Fibroblast of the aortic adventitia (primary cell): ENCODE measurements at regions not wholly inside any gene's neighbourhood (a gene's known extent, or its start where the extent isn't known, plus 50 kb on each side); places are given as distances from the start of the nearest gene placed in this dataset.

Source experiments
- DNase-seq: peaks from one replicate; pipeline ENCODE4 v3.0.0-alpha.2; 2010; ENCODE audit warnings: low read depth
- H3K4me3 ChIP-seq: 2 replicates; pipeline ENCODE4 v1.5.1; 2011; ENCODE audit warnings: low read depth, mild to moderate bottlenecking, control low read depth, low read length, moderate library complexity
- TF ChIP-seq, protein P1 (sequence below): IDR thresholded peaks from 2 replicates; pipeline ENCODE4 v1.5.1; 2011; ENCODE audit warnings: mild to moderate bottlenecking, low read length, control low read depth, inconsistent platforms; ENCODE audit not compliant: insufficient read depth

DNA sequence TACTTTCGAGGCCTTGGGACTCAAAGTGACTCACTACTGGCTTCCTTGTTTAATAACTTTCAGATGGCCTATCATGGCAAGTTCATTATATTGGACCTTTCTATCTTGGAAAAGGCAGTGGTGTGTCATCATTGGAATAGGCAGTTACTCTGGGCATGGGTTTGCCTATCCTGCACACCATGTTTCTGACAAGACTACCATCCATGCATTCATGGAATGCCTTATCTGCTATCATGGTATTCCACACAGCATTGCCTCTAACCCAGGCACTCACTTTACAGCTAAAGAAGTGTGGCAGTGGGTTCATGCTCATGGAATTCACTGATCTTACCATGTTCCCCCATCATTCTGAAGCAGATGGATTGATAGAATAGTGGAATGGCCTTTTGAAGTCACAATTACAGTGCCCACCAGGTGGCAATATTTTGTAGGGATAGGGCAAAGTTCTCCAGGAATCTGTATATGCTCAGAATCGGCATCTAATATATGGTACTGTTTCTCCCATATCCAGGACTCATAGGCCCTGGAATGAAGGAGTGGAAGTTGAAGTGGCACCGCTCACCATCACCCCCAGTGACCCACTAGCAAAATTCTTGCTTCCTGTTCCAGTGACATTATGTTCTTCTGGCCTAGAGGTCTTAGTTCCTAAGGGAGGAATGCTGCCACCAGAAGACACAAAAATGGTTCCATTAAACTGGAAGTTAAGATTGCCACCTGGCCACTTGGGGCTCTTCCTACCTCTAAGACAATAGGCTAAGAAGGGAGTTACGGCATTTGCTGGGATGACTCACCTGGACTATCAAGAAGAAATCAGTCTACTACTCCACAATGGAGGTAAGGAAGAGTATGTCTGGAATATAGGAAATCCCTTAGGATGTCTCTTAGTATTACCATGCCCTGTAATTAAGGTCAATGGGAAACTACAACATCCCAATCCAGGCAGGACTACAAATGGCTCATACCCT, 1161.4 kb downstream of the SI start:
- no peak for DNase-seq
- no peak overlapping the region for H3K4me3 ChIP-seq
- TF ChIP-seq, protein P1, sequence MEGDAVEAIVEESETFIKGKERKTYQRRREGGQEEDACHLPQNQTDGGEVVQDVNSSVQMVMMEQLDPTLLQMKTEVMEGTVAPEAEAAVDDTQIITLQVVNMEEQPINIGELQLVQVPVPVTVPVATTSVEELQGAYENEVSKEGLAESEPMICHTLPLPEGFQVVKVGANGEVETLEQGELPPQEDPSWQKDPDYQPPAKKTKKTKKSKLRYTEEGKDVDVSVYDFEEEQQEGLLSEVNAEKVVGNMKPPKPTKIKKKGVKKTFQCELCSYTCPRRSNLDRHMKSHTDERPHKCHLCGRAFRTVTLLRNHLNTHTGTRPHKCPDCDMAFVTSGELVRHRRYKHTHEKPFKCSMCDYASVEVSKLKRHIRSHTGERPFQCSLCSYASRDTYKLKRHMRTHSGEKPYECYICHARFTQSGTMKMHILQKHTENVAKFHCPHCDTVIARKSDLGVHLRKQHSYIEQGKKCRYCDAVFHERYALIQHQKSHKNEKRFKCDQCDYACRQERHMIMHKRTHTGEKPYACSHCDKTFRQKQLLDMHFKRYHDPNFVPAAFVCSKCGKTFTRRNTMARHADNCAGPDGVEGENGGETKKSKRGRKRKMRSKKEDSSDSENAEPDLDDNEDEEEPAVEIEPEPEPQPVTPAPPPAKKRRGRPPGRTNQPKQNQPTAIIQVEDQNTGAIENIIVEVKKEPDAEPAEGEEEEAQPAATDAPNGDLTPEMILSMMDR: no peak

DNA sequence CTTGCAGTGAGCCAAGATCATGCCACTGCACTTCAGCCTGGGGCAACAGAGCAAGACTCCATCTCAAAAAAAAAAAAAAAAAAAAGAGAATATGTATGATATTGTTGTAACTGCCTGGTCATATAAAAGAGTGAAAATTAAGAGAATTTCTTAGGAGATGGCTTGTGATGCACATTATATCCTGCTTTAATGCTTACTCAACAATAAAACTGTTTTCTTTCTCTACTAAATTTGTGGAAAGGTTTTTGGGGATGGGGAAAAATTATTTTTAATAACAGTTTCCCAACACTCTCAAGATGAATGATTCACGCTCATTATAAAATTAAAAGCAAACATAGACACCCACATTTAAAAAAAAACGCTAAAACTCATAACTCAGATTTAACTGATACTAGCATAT, 1163.0 kb downstream of the SI start:
- TF ChIP-seq, protein P1: no peak
- DNase-seq: no peak
- H3K4me3 ChIP-seq: no peak overlapping the region

DNA sequence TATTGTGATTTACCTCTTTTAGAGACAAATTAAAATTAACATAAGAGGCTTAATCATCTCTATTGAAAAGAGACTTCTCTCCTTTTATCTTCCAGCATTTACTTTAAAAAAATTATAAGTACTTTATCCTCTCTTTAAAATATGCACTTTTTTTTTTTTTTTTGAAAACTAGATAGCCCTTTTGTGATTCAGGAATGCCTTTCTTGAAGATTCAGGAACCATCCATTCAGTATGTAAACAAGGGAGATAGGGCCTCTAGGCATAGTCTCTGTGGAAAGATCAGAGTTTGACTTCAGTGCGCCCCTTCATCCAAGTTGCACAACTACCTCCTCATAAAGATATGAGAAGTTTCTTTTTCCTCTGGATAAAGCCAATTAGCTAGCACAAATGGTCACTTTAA, 1163.7 kb downstream of the SI start:
- no peak overlapping the region for H3K4me3 ChIP-seq
- TF ChIP-seq, protein P1: no peak
- no peak for DNase-seq

DNA sequence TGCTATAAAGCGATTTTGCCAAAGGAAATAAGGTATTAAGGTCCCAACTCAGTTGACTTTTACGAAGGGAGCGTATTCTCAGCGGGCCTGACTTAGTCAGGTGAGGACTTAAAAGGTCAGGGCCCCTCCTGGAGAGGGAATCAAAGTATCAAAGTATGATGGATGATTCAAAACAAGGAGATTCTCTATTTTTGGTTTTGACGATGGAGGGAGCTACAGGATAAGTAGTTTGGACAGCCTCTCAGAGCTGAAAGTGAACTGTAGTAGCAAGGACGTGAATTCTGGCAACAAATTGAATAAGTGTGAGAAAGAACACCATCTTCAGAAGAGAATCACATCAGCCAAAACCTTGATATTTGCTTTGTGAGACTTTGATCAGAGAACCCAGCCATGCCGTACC, 1186.5 kb downstream of the SI start:
- no peak overlapping the region for H3K4me3 ChIP-seq
- TF ChIP-seq, protein P1: no peak
- no peak for DNase-seq

DNA sequence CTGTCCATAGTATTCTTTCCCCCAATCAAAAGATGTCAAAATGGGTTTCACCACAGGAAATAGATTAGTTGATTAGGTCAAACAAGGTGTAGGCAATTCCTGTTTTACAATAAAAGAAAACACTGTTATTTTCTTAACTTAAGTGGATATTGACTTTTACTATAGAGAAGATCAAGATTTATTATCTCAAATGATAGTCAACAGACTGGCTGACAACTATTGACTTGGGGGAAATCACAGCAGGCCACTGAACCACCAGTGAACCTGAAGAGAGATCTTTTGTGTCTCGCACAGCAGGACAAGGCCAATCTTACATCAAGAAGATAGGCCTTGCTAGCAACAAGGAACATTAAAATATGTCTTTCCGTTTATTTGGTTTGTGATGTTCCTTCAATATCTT, 1187.6 kb downstream of the SI start:
- no peak for DNase-seq
- TF ChIP-seq, protein P1: no peak
- H3K4me3 ChIP-seq: no peak overlapping the region

DNA sequence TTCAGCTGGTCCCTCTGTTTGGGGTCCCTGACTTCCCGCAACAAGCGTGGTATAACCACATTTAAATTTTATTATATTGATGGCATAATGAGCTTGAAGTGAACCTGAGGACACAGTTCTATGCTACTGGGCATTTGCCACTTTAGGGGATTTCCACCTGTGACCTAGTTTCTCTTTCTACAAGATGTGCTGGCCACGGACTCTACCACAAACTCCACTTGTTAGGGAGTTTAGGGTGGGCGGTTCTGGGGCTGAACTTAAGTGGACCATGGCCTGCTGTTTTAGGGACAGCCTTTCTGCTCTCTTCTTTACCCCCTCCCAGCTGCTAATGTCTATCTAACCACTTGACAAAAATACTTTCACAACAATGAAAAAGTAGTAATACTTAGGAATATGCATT, 1199.1 kb downstream of the SI start:
- no peak overlapping the region for H3K4me3 ChIP-seq
- DNase-seq: no peak
- TF ChIP-seq, protein P1: no peak

DNA sequence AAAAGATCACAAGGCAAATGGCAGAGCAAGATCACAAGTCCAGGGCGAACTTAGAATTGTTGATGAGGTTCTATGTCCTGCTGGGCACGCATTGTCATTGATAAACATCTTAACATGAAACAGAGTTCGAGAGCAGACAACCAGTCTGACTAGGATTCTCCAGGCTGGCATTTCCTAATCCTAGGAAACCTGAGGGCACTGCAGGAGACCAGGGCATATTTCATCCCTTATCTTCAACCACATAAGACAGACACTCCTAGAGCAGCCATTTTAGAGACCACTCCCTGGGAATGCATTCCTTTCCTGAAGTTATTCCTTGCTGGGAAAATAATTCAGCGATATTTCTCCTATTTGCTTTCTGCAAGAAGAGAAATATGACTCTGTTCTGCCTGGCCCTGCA, 1199.9 kb downstream of the SI start:
- TF ChIP-seq, protein P1: no peak
- no peak for DNase-seq
- H3K4me3 ChIP-seq: no peak overlapping the region
